IMR-90 (cell line): ENCODE measurements at regions not wholly inside any gene's neighbourhood (a gene's known extent, or its start where the extent isn't known, plus 50 kb on each side); places are given as distances from the start of the nearest gene placed in this dataset.

ENCODE experiments used
- ATAC-seq: fragments of 200-7000 bp; cut with Tn5 transposase; 2 replicates; pipeline ENCODE4 v1.9.1; 2020; ENCODE audit warnings: low read depth, mild to moderate bottlenecking, moderate library complexity
- BruUV-seq: library from RNA; stranded (reverse); fragments of 400-500 nt; replicated peaks from 2 replicates; lab custom pipeline; 2021; lab: Mats Ljungman, UMichigan
- CTCF ChIA-PET: fragments of 300-600 bp; formaldehyde crosslinking; extraction: SDS; loops from one replicate; lab custom pipeline; 2021; ENCODE audit warnings: antibody characterized with exemption; lab: Yijun Ruan, JAX
- POLR2A ChIA-PET: fragments of 300-600 bp; sonication (Branson Sonifier 250); formaldehyde crosslinking; loops from one replicate; lab custom pipeline; 2022; ENCODE audit warnings: antibody characterized with exemption; ENCODE audit not compliant: unreplicated experiment; lab: Charles Lee
- DNase-seq: peaks from one replicate; pipeline ENCODE4 v3.0.0; 2013
- H2AFZ ChIP-seq: replicated peaks from 2 replicates; pipeline ENCODE3; 2013; ENCODE audit warnings: low read length, mild to moderate bottlenecking; ENCODE audit not compliant: poor library complexity
- H2AK5ac ChIP-seq: 2 replicates; pipeline ENCODE4 v1.6.1; 2013; ENCODE audit warnings: low read depth, low read length, inconsistent platforms
- H2AK9ac ChIP-seq: replicated peaks from 2 replicates; pipeline ENCODE3; 2013; ENCODE audit warnings: mild to moderate bottlenecking, low read depth, low read length, moderate library complexity; ENCODE audit not compliant: poor library complexity
- H2BK120ac ChIP-seq: 2 replicates; pipeline ENCODE4 v1.6.1; 2013; ENCODE audit warnings: low read depth, low read length, inconsistent platforms
- H2BK15ac ChIP-seq: 3 replicates; pipeline ENCODE4 v1.6.1; 2013; ENCODE audit warnings: low read depth, low read length, inconsistent platforms
- H2BK20ac ChIP-seq: 2 replicates; pipeline ENCODE4 v1.6.1; 2013; ENCODE audit warnings: low read depth, mild to moderate bottlenecking, inconsistent platforms, low read length, moderate library complexity
- H2BK5ac ChIP-seq: 2 replicates; pipeline ENCODE4 v1.6.1; 2013; ENCODE audit warnings: mild to moderate bottlenecking, low read depth, low read length, inconsistent platforms; ENCODE audit not compliant: poor library complexity, severe bottlenecking
- H3K14ac ChIP-seq: replicated peaks from 2 replicates; pipeline ENCODE4 v1.6.1; 2013; ENCODE audit warnings: low read depth, low read length, inconsistent platforms
- H3K18ac ChIP-seq: 2 replicates; pipeline ENCODE4 v1.6.1; 2013; ENCODE audit warnings: low read depth, low read length, control low read depth
- H3K23ac ChIP-seq: 2 replicates; pipeline ENCODE4 v1.6.1; 2013; ENCODE audit warnings: low read depth, low read length, inconsistent platforms
- H3K27ac ChIP-seq: 2 replicates; pipeline ENCODE4 v1.5.1; 2013; ENCODE audit warnings: mild to moderate bottlenecking, control low read depth, low read length; ENCODE audit not compliant: insufficient read depth
- H3K27me3 ChIP-seq: 2 replicates; pipeline ENCODE4 v1.6.1; 2013; ENCODE audit warnings: low read length; ENCODE audit not compliant: control insufficient read depth, insufficient read depth
- H3K36me3 ChIP-seq: 2 replicates; pipeline ENCODE4 v1.6.1; 2013; ENCODE audit warnings: low read length, mixed read lengths; ENCODE audit not compliant: control insufficient read depth, insufficient read depth
- H3K4ac ChIP-seq: 2 replicates; pipeline ENCODE4 v1.6.1; 2013; ENCODE audit warnings: low read depth, low read length, inconsistent platforms
- H3K4me1 ChIP-seq: 2 replicates; pipeline ENCODE4 v1.6.1; 2013; ENCODE audit warnings: low read length, mixed read lengths; ENCODE audit not compliant: control insufficient read depth, insufficient read depth
- H3K4me2 ChIP-seq: 2 replicates; pipeline ENCODE4 v1.6.1; 2013; ENCODE audit warnings: low read depth, mild to moderate bottlenecking, control low read depth, low read length, moderate library complexity
- H3K4me3 ChIP-seq: 2 replicates; pipeline ENCODE4 v1.5.1; 2013; ENCODE audit warnings: low read depth, mild to moderate bottlenecking, control low read depth, low read length, moderate library complexity; ENCODE audit not compliant: insufficient read depth
- H3K56ac ChIP-seq: 2 replicates; pipeline ENCODE4 v1.6.1; 2013; ENCODE audit warnings: low read length, inconsistent platforms; ENCODE audit not compliant: insufficient read depth; ENCODE audit errors: extremely low read depth
- H3K79me1 ChIP-seq, 2 experiments: 2 replicates each; pipeline ENCODE4 v1.6.1; 2013; ENCODE audit warnings: low read length in 2 of 2, inconsistent platforms in 1 of 2, low read depth in 1 of 2
- H3K9ac ChIP-seq: 2 replicates; pipeline ENCODE4 v1.6.1; 2013; ENCODE audit warnings: low read depth, low read length, control low read depth
- H3K9me1 ChIP-seq: 2 replicates; pipeline ENCODE4 v1.6.1; 2013; ENCODE audit warnings: low read length, inconsistent platforms; ENCODE audit not compliant: insufficient read depth
- H3K9me3 ChIP-seq: 2 replicates; pipeline ENCODE4 v1.6.1; 2013; ENCODE audit warnings: low read length; ENCODE audit not compliant: control insufficient read depth, insufficient read depth
- H4K20me1 ChIP-seq: 2 replicates; pipeline ENCODE4 v1.6.1; 2013; ENCODE audit warnings: low read length, inconsistent platforms; ENCODE audit not compliant: insufficient read depth
- H4K5ac ChIP-seq: 2 replicates; pipeline ENCODE4 v1.6.1; 2013; ENCODE audit warnings: mild to moderate bottlenecking, low read depth, low read length, control low read depth
- H4K8ac ChIP-seq, 2 experiments: 2 replicates each; pipeline ENCODE4 v1.6.1; 2013; ENCODE audit warnings: low read depth in 2 of 2, low read length in 2 of 2, control low read depth in 1 of 2, inconsistent platforms in 1 of 2
- H4K91ac ChIP-seq: 2 replicates; pipeline ENCODE4 v1.6.1; 2013; ENCODE audit warnings: low read depth, low read length, inconsistent platforms; ENCODE audit not compliant: insufficient read depth
- BHLHE40 ChIP-seq: fragments of 150-350 bp; IDR thresholded peaks from 2 replicates; pipeline ENCODE4 v1.6.1; 2016; ENCODE audit warnings: mild to moderate bottlenecking, low read depth, low read length
- CEBPB ChIP-seq: IDR thresholded peaks from 2 replicates; pipeline ENCODE4 v1.6.1; 2012; ENCODE audit warnings: low read depth, low read length, improper control_type of control experiment
- FOS ChIP-seq: fragments of 150-350 bp; IDR thresholded peaks from 2 replicates; pipeline ENCODE4 v1.6.1; 2016; ENCODE audit warnings: low read depth, low read length
- MAFK ChIP-seq: IDR thresholded peaks from 2 replicates; pipeline ENCODE4 v1.6.1; 2012; ENCODE audit warnings: low read depth, low read length, improper control_type of control experiment
- MAZ ChIP-seq: IDR thresholded peaks from 2 replicates; pipeline ENCODE4 v1.6.1; 2012; ENCODE audit warnings: low read depth, mild to moderate bottlenecking, low read length, improper control_type of control experiment, moderate library complexity, borderline replicate concordance
- MXI1 ChIP-seq: IDR thresholded peaks from 2 replicates; pipeline ENCODE4 v1.6.1; 2012; ENCODE audit warnings: low read depth, mild to moderate bottlenecking, low read length, moderate library complexity, borderline replicate concordance
- NFE2L2 ChIP-seq: fragments of 150-350 bp; IDR thresholded peaks from 2 replicates; pipeline ENCODE4 v1.6.1; 2016; ENCODE audit warnings: low read depth, mild to moderate bottlenecking, low read length
- POLR2A ChIP-seq: IDR thresholded peaks from 2 replicates; pipeline ENCODE4 v1.6.1; 2012; ENCODE audit warnings: mild to moderate bottlenecking, low read depth, low read length
- RAD21 ChIP-seq: IDR thresholded peaks from 2 replicates; pipeline ENCODE4 v1.6.1; 2012; ENCODE audit warnings: low read length, improper control_type of control experiment
- RFX5 ChIP-seq: IDR thresholded peaks from 2 replicates; pipeline ENCODE4 v1.8.0; 2012; ENCODE audit warnings: low read depth, mild to moderate bottlenecking, low read length, moderate library complexity
- SMC3 ChIP-seq: fragments of 150-350 bp; IDR thresholded peaks from 2 replicates; pipeline ENCODE4 v1.6.1; 2016; ENCODE audit warnings: low read depth, mild to moderate bottlenecking, antibody characterized with exemption, low read length, moderate library complexity
- WGBS, 2 experiments: methylation state at CpG; one replicate each; pipeline versions ENCODE4 v1.1.5 to v1.1.7; 2013; ENCODE audit warnings: missing lambda C conversion rate in 2 of 2; ENCODE audit not compliant: insufficient read length in 1 of 2; ENCODE audit errors: extremely low coverage in 2 of 2; 5-methylcytosine and 5-hydroxymethylcytosine counted together
- dilution Hi-C: fragments of 300-500 bp; cut with HindIII; formaldehyde crosslinking; loops from one replicate; pipeline ENCODE4 v1.14.3; 2018; ENCODE audit warnings: low sequenced_read_pairs; ENCODE audit not compliant: unreplicated experiment
- in situ Hi-C: fragments of 300-500 bp; cut with MboI; formaldehyde crosslinking; loops from 3 replicates; pipeline ENCODE4 v1.14.3; 2019; ENCODE audit warnings: low sequenced_read_pairs, inconsistent platforms, mixed read lengths
- intact Hi-C: fragments of 100-400 bp; cut with micrococcal nuclease; formaldehyde crosslinking; loops from 2 replicates; pipeline ENCODE4 v1.10.0; 2022
- TF ChIP-seq, protein P1 (sequence below): fragments of 150-350 bp; IDR thresholded peaks from 2 replicates; pipeline ENCODE4 v1.6.1; 2016; ENCODE audit warnings: low read depth, mild to moderate bottlenecking, low read length, moderate library complexity, borderline replicate concordance
- TF ChIP-seq, protein P2 (sequence below): conservative IDR thresholded peaks from 2 replicates; pipeline ENCODE4 v1.5.1; 2012; ENCODE audit warnings: mild to moderate bottlenecking, low read depth, low read length, improper control_type of control experiment
- TF ChIP-seq, protein P3 (sequence below): fragments of 150-350 bp; IDR thresholded peaks from 2 replicates; pipeline ENCODE4 v1.6.1; 2017; ENCODE audit warnings: mild to moderate bottlenecking, antibody characterized with exemption, low read length, low read depth

DNA sequence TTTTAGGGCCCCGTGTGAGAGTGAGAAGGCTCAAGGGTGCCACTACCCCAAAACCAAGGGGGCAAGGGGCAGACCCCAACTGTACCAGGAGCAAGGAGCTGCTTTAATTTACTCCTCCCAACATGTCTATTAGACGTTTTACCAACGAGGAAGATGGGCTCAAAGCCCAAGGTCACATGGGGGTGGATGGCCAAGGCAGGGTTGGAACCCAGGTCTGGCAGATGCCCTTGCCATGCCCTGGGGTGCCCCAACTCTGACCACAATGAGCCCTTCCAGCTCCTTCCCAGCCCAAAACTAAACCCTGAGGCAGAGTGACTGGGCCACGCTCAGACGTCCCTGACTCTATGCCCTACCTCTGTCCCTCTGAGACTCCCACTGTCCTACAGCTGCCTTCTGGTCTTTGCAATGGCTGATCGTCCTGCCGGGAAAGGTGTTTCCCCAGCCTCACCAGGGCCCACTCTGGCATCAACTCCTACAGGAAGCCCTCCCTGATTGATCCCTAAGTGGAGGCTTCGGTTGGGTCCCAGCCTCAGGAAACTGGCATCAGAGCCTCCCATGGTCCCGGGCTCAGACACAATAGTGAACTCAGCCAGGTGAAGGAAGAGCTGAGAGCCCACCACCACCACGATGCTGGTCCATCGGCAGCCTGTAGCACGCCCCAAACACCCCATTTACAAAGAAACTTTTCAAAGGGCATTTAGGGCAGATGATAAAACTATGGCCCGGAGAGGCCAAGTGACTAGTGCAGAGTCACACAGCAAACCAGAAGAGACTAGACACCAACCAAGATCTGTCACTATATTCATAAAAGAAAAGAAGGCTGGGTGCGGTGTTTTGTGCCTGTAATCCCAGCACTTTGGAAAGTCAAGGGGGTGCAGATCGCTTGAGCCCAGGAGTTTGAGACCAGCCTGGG is 60.2 kb upstream of the MYL10 start:
- Histone ChIP-seq H2BK15ac (no peak overlapping the region), H3K4me3 (no peak overlapping the region), H3K18ac (no peak overlapping the region), H3K23ac (no peak overlapping the region), H2BK120ac (peak overlapping the region; percentile 85; the same call in 1 of the 2 replicates), H3K4me1 (peaks cover 5% of the 10 kb centered on the region), H2AFZ (peak overlapping the region; percentile 86), H4K91ac (no peak overlapping the region), H3K4me2 (no peak overlapping the region), H3K36me3 (no peaks in the 10 kb centered on the region), H3K9ac (no peak overlapping the region), H4K8ac (no peak overlapping the region), H3K9me1 (no peaks in the 10 kb centered on the region), H3K56ac (no peak overlapping the region), H3K14ac (no peak overlapping the region), H4K5ac (no peak overlapping the region), H4K20me1 (no peaks in the 10 kb centered on the region), H3K9me3 (no peaks in the 10 kb centered on the region), H2BK5ac (no peak overlapping the region), H2BK20ac (no peak overlapping the region), H3K27me3 (no peaks in the 10 kb centered on the region; the same call in 1 of the 2 replicates), H3K27ac (no peak overlapping the region), H2AK9ac (peak overlapping the region; percentile 67), H3K79me1 (no peaks in the 10 kb centered on the region), H3K4ac (peak overlapping the region; percentile 64; the same call in 1 of the 2 replicates), H2AK5ac (0 out of 2 replicates have a peak overlapping the region, but pooled peaks have one; percentile 31)
- dilution Hi-C loops, result no loop called here
- DNase-seq (no peak), ATAC-seq (no peak)
- no TSS peak for BruUV-seq
- in situ Hi-C loops, result loop anchor here (5.0 to 10.0 kb wide), 2 partner anchors 123 to 546 kb away; no protein-coding TSS in a partner anchor
- intact Hi-C loops, result loop anchor here (1.0 to 10.0 kb wide), 4 partner anchors 126 to 547 kb away; no protein-coding TSS in a partner anchor
- POLR2A ChIA-PET, result no interaction called here
- CTCF ChIA-PET, result interaction anchor here (0.6 kb wide), 1 partner anchor 40 kb away, joined by 4 read pairs; no protein-coding TSS in a partner anchor
- 97% methylated on average over 6 of the region's 15 CpGs; no CpG with 5 or more reads in 1 of the 2 experiments for WGBS, 2 experiments
- TF ChIP-seq BHLHE40 (no peak), RFX5 (no peak), NFE2L2 (no peak), MAZ (no peak), FOS (no peak), MAFK (no peak), RAD21 (no peak), POLR2A (no peak), SMC3 (no peak), CEBPB (no peak), MXI1 (no peak)
- TF ChIP-seq, protein P1, sequence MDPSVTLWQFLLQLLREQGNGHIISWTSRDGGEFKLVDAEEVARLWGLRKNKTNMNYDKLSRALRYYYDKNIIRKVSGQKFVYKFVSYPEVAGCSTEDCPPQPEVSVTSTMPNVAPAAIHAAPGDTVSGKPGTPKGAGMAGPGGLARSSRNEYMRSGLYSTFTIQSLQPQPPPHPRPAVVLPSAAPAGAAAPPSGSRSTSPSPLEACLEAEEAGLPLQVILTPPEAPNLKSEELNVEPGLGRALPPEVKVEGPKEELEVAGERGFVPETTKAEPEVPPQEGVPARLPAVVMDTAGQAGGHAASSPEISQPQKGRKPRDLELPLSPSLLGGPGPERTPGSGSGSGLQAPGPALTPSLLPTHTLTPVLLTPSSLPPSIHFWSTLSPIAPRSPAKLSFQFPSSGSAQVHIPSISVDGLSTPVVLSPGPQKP, result no peak
- TF ChIP-seq, protein P2, sequence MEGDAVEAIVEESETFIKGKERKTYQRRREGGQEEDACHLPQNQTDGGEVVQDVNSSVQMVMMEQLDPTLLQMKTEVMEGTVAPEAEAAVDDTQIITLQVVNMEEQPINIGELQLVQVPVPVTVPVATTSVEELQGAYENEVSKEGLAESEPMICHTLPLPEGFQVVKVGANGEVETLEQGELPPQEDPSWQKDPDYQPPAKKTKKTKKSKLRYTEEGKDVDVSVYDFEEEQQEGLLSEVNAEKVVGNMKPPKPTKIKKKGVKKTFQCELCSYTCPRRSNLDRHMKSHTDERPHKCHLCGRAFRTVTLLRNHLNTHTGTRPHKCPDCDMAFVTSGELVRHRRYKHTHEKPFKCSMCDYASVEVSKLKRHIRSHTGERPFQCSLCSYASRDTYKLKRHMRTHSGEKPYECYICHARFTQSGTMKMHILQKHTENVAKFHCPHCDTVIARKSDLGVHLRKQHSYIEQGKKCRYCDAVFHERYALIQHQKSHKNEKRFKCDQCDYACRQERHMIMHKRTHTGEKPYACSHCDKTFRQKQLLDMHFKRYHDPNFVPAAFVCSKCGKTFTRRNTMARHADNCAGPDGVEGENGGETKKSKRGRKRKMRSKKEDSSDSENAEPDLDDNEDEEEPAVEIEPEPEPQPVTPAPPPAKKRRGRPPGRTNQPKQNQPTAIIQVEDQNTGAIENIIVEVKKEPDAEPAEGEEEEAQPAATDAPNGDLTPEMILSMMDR, result no peak
- TF ChIP-seq, protein P3, sequence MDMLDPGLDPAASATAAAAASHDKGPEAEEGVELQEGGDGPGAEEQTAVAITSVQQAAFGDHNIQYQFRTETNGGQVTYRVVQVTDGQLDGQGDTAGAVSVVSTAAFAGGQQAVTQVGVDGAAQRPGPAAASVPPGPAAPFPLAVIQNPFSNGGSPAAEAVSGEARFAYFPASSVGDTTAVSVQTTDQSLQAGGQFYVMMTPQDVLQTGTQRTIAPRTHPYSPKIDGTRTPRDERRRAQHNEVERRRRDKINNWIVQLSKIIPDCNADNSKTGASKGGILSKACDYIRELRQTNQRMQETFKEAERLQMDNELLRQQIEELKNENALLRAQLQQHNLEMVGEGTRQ, result no peak
